Adrenal gland (tissue), 5 donors: ENCODE measurements at regions not wholly inside any gene's neighbourhood (a gene's known extent, or its start where the extent isn't known, plus 50 kb on each side); places are given as distances from the start of the nearest gene placed in this dataset.

Experiments used
- POLR2A ChIP-seq, 2 donors: fragments of 450-650 bp; IDR thresholded peaks; one replicate each; pipeline ENCODE4 v1.6.1; 2017; ENCODE audit warnings: antibody characterized with exemption in 2 of 2, mild to moderate bottlenecking in 2 of 2, moderate library complexity in 1 of 2
- TF ChIP-seq, protein P1 (sequence below), 6 experiments: fragments of 450-650 bp in 4 of 6; fragments of 200-600 bp in 2 of 6; sonication (generic) in 1 of 6; IDR thresholded peaks; 1 replicate in 5 of 6; 2 replicates in 1 of 6; pipeline versions ENCODE4 v1.5.1 to v1.8.0; 2016 to 2021; ENCODE audit warnings: antibody characterized with exemption in 6 of 6, mild to moderate bottlenecking in 2 of 6, moderate library complexity in 1 of 6
- donor health status: DM: no; HTN: no; CAD: no.

DNA sequence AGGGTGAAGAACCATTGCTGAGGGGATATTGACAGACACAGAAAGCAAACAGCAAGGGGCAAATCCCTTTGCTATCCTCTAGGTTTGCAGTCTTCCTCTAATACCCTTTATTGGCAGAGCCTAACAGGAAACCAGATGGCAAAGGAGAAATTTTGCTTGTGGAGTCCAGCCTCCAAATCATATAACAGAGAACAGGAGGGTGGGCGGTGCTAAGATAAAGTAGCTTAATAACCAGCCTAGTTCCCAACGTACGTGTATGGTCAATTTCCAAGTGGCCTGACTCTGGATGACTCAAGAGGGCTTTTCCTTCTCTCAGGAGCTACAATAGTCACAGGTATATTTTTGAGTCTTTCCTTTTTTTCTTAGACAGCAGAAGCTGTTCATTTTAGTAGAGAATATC is 404.5 kb downstream of the PDCD6IP start:
- TF ChIP-seq, protein P1, sequence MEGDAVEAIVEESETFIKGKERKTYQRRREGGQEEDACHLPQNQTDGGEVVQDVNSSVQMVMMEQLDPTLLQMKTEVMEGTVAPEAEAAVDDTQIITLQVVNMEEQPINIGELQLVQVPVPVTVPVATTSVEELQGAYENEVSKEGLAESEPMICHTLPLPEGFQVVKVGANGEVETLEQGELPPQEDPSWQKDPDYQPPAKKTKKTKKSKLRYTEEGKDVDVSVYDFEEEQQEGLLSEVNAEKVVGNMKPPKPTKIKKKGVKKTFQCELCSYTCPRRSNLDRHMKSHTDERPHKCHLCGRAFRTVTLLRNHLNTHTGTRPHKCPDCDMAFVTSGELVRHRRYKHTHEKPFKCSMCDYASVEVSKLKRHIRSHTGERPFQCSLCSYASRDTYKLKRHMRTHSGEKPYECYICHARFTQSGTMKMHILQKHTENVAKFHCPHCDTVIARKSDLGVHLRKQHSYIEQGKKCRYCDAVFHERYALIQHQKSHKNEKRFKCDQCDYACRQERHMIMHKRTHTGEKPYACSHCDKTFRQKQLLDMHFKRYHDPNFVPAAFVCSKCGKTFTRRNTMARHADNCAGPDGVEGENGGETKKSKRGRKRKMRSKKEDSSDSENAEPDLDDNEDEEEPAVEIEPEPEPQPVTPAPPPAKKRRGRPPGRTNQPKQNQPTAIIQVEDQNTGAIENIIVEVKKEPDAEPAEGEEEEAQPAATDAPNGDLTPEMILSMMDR (IDR thresholded peaks at IDR 0.05) = no peak
- TF ChIP-seq POLR2A (IDR thresholded peaks at IDR 0.05) = no peak
